OCI-LY3 (cell line): ENCODE measurements at regions not wholly inside any gene's neighbourhood (a gene's known extent, or its start where the extent isn't known, plus 50 kb on each side); places are given as distances from the start of the nearest gene placed in this dataset.

ENCODE experiments used
- CTCF ChIP-seq: fragments of 200-600, 300-600 bp; sonication (generic); IDR thresholded peaks from 2 replicates; pipeline ENCODE4 v1.5.1; 2014; ENCODE audit warnings: antibody characterized with exemption, low read length, low read depth
- EZH2phosphoT487 ChIP-seq: fragments of 200-600 bp; shearing (Covaris generic); IDR thresholded peaks from 2 replicates; pipeline ENCODE4 v1.6.1; 2018; ENCODE audit warnings: antibody characterized with exemption, mixed run types, low read depth

GRCh38 chr14:44297437-44297836 is 209.6 kb downstream of the FSCB start:
- TF ChIP-seq CTCF (no peak), EZH2phosphoT487 (no peak)
